CD4-positive, alpha-beta T cell treated with Interferon gamma for 1 hour (primary cell): ENCODE measurements at regions not wholly inside any gene's neighbourhood (a gene's known extent, or its start where the extent isn't known, plus 50 kb on each side); places are given as distances from the start of the nearest gene placed in this dataset.

Experiments used
- DNase-seq: peaks from one replicate; pipeline ENCODE4 v3.0.0-alpha.2; 2020

DNA sequence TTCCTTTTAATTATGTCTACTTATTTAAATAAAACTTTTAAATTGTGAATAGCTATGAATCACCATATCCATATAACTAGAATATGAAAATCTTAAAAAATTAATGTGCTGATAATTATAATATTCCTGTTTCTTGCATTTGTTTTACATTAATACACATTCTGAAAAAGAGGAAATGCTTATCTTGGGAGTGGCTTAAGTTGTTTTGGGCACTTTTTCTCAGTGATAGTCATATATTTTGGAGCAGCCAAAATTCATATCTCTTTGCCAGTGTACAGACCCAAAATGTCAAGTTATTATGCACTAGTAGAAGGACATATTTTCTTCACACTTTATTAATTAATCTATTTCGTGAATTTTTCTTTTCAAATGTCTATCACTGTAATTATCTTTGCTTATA lies 838.5 kb downstream of the USP25 start:
- DNase-seq: no peak

- no peak for DNase-seq
These were observed 838.9 kb downstream of the USP25 start for GRCh38 chr21:16568661-16569060.

- no peak for DNase-seq
These were observed 839.9 kb downstream of the USP25 start for GRCh38 chr21:16569679-16570078.

- no peak for DNase-seq
These were observed 840.4 kb downstream of the USP25 start for GRCh38 chr21:16570171-16570570.

- DNase-seq: no peak
These were observed 841.1 kb downstream of the USP25 start for GRCh38 chr21:16570856-16571255.

- DNase-seq: no peak
These were observed 841.8 kb downstream of the USP25 start for GRCh38 chr21:16571594-16571993.

DNA sequence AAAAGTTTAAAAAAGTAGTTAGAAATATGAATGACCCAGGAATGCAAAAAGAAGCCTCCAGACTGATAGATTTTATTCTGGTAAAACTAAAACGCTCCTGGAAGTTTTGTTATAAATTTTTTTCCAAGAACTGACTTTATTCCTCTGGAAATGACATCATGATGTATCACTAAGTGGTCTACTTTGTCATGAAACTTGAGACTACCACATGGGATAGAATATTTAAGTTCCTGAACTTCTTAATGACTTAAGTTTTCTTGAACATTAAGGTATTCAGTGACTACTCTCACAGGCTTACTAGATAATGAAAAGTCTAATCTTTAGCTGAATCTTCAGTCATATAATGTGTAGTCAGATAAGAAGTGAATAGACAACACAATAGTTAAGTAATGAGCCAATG lies 842.2 kb downstream of the USP25 start:
- DNase-seq: no peak

DNA sequence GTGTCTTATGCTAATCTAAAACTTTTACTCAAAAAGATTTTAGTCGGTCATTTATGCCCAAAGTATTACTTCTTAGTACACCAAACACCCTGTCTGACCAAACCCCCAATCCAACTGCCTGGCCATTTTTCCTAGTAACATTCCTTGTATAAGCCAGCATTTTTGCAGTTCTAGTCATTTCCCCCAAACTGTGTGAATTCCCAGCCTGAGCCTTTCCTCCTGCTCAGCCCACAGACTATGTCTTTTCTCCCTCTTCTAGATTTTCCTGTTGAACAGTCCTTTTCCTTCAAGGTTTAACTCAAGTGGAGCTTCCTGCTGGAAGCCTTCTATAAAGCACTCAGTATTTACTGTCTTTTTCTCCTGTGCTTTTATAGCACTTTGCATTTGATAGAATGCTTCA lies 843.8 kb downstream of the USP25 start:
- no peak for DNase-seq

DNA sequence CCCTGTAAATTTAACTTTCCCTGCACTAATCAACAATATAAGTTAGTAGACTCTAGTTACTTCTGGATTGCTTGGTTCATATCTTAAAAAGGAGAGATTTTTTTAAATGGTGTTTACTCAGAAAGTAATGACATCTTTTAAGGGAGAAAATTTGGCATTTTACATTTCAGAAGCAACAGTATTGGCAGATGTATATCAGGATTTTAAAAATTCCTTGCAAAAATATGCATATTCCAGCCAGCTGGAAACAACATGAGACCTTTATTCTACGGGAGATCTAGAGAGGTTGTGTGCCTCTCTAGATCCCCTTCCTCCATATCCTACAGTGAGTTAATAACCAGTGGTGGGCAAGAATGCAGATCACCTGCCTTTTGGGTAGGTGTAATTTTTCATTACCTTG lies 848.2 kb downstream of the USP25 start:
- no peak for DNase-seq

DNA sequence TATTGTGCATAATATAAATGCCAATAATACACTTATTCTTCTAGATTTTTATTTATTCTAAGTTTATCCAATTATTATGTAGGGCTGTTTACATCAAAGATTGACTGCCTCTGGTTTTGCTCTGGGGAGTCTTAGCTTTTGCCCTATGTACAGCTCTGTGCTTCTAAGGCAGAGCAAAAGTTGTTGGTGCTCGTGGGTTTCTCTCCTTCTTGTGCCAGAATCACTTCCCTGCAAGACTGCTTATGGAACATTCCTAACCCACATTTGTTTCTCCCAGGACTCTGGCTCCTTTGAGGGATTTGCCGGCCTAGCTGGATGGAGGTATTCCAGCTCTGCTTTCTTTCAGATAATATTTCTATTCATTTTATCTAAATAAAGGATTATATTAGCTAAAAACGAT lies 849.1 kb downstream of the USP25 start:
- no peak for DNase-seq

DNA sequence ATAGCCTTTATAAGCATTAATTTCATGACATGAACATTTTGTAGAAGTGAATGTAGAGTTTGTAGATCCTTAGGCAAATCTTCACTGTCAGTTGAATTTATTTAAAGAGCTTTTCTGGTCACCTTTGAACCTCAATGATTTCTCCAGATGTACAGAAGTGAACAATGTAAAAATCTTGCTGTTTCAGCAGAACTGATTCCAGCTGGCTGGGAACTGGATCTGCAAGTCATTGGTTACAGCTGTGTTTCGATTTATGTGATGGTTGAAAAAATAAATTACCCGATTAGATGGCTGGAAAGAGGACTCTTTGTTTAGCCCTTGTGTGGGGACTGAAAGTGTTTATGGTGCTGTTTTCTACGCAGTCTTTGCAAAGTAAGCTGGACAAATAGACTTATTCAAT lies 849.8 kb downstream of the USP25 start:
- DNase-seq: no peak

DNA sequence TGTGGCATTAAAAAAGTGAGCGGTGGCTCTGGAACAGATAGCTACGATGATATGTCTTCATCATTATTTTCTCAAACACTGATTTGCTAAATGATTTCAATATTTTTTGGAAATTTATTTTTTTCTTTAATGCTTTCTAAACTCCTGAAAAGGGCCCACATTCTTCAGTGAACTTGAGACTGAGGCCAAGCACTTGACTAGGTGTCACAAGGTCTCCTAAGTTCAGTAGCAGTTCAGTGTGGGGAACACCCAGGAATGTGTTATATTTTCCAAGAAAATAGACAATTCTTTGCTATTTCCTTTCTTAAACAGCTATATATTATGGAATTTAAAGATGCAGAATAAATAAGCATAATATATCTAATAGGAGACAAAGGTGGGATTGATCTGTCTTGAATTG lies 850.9 kb downstream of the USP25 start:
- DNase-seq: no peak

DNA sequence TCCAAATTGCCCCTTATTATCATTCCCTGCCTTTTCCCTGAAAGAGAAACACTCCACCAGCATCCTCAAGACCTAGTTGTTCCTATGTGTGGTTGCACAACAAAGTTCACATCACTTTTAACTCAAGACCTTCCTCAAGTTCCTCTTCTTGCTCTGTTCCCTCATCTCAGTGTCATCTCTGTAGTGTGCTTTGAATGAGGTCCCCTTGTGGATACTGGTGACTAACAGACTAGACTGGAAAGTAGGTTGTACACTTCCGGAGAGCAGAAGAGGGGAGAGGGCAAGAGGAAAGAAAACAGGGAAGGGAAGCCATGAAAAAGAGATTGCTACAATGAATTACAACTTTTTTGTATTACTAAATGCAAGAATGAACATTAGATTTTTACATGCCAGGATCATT lies 853.8 kb downstream of the USP25 start:
- DNase-seq: no peak

DNA sequence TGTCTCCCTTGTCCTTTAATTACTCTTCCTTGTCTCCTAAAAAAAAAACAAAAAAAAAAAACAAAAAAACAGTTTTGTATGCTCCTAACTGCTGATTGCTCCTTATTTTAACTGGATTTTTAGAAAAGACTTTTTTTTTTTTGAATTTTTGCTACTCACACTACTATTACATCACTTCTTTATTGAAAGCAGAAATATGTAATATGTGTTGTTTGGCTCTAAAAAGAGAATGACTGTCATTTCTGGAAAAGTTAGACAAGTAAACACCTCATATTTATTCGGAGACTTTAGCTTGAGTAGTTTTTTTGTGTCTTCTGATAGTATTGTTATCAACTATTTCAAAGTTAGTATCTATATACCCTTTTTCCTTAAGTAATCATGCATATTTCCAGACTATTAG lies 855.0 kb downstream of the USP25 start:
- no peak for DNase-seq

- DNase-seq: no peak
These were observed 856.1 kb downstream of the USP25 start for GRCh38 chr21:16585896-16586295.

DNA sequence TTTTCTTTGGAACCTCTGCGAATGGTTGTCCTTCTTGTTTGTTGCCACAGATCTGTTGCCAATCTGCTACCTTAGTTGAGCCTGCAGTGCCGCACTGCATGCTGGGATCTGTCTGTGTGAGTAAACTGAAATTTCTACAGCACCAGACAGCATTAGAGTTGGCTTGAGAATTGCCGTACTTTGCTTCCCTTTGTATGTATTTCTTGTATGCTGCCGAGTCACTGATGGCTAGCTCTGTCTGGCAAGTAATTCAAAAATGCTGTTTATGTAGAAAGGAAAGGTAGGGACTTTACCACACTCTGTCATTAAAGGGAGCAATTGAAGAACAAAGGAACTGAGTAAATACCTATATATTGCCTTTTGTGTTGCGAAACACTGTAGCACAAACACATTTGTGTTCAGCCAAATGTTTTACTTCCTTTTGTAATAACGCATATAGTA lies 857.4 kb downstream of the USP25 start:
- DNase-seq: no peak

DNA sequence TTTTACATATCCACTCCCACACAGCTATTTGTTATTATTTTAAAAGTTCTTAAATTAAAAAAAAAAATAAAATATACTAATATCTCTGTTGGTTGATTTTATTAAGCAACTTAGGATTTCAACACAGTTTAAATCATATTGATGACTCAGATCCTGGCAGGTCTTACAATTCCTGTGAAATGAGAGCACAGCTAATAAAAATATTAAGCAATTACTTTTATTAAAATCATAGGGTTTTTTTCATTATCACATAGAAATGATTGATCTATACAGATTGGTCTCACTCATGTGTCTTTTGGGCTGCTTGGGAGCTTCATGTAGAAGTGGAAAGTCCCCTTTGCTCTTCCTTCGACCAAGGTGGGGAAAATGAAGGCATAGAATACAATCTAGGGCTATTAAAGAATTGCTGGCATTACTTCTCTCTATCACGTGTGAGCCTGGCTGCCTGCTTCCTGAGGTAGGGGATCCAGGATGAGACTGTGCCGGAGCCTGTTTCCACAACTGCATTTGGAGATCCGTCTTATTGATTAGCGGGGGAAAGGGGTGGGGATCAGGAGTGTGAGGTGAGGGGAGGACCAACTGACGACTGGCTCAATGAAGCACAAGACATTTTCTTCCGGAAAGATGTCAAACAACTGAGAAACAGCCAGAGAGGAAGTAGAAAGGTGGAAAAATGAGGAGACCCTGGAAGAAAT lies 858.0 kb downstream of the USP25 start:
- DNase-seq: no peak

GRCh38 chr21:16588433-16588860 lies 858.7 kb downstream of the USP25 start:
- no peak for DNase-seq

- no peak for DNase-seq
These were observed 859.5 kb downstream of the USP25 start for GRCh38 chr21:16589006-16589898.

- DNase-seq: no peak
These were observed 860.4 kb downstream of the USP25 start for GRCh38 chr21:16590186-16590585.

GRCh38 chr21:16590641-16591292 lies 861.0 kb downstream of the USP25 start:
- DNase-seq: no peak

- no peak for DNase-seq
These were observed 862.6 kb downstream of the USP25 start for GRCh38 chr21:16592381-16592780.

DNA sequence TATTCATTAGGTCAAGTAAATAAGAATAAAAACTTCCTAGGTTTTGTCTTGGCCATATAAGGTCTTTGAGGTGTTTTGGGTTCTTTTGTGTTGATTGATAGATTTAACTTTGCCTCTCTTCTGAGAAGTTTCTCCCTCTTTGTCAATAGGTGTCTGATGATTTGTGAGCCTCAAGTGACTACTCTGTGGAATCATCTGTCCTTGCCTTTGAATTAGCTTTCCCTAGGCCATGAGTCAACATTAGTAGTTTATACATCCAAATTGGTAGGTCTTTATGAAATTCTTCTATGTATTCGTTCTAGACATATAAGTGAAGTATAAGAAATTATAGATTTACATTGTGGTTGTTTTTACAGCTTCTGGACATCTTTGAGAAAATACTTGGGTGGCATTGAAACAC lies 864.4 kb downstream of the USP25 start:
- no peak for DNase-seq

DNA sequence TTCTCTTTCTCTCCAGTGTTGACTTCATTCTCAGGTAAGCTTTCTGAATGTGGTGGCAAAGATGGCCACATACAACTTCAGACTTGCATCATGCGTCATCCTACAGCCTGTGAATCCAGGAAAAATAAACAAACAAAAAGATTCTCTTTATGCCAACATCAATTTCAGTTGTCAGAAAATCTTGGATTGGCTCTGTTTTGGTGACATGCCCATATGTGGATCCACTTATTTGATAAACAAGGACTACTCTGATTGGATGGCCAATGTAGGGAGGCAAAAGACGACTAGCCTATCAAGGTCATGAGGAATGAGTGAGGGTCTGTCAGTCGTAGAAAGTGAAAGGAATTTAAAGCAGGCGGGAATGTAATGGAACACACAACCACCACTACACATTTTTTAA lies 866.6 kb downstream of the USP25 start:
- DNase-seq: no peak
